ENCODE measurements at regions not wholly inside any gene's neighbourhood (a gene's known extent, or its start where the extent isn't known, plus 50 kb on each side); places are given as distances from the start of the nearest gene placed in this dataset.
A peak's percentile ranks its signal among the peaks of the same experiment; 100 is the strongest.
"Not testable (repeated sequence)": the region's sequence is repeated elsewhere in the genome, so short reads cannot be mapped to it uniquely, and the experiment has no call there.

- DNase-seq (ENCODE audit: low read depth): peak; percentile 54
- TF ChIP-seq CTCF (IDR thresholded peaks at IDR 0.05; ENCODE audit: insufficient read depth, low read depth, low read length): no peak
- no peak overlapping the region for H3K4me3 ChIP-seq (ENCODE audit: low read depth, low read length)
Measured at GRCh38 chr3:106299300-106300098, 430.7 kb upstream of the CBLB start.

GRCh38 chr3:106302451-106303221, 433.8 kb upstream of the CBLB start:
- no peak overlapping the region for H3K4me3 ChIP-seq (ENCODE audit: low read depth, low read length)
- no peak for DNase-seq (ENCODE audit: low read depth)
- TF ChIP-seq CTCF (IDR thresholded peaks at IDR 0.05; ENCODE audit: insufficient read depth, low read depth, low read length): no peak

DNA sequence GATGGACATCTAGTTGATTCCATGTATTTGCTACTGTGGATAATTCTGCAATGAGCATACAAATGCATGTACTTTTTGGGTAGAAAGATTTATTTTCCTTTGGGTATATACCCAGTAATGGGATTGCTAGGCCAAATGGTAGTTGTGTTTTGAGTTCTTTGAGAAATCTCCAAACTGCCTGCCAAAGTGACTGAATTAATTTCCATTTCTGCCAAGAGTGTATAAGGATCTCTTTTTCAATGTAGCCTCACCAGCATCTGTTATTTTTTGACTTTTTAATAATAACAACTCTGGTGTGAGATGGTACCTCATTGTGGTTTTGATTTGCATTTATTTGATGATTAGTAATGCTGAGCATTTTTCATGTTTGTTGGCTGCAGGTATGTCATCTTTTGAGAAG, 435.0 kb upstream of the CBLB start:
- no peak for TF ChIP-seq CTCF (IDR thresholded peaks at IDR 0.05; ENCODE audit: insufficient read depth, low read depth, low read length)
- DNase-seq (ENCODE audit: low read depth): no peak
- no peak overlapping the region for H3K4me3 ChIP-seq (ENCODE audit: low read depth, low read length)

DNA sequence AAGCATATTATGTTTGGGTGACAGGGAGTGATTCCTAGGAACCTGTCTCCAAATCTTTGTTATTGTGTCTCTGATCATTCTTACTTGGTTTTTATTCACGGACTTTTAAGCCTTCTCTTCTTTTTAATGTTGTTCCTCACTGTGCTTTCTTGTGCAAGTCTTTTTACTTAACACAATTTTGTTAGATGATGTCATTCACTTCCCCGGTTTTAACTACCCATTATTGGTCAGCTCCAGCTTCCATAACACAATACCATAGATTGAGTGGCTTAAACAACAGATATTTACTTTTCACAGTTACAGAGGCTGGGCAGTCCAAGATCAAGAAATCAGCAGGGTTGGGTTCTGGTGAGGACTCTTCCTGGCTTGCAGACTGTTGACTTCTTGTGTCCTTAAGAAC, 436.3 kb upstream of the CBLB start:
- no peak for DNase-seq (ENCODE audit: low read depth)
- no peak for TF ChIP-seq CTCF (IDR thresholded peaks at IDR 0.05; ENCODE audit: insufficient read depth, low read depth, low read length)
- no peak overlapping the region for H3K4me3 ChIP-seq (ENCODE audit: low read depth, low read length)

DNA sequence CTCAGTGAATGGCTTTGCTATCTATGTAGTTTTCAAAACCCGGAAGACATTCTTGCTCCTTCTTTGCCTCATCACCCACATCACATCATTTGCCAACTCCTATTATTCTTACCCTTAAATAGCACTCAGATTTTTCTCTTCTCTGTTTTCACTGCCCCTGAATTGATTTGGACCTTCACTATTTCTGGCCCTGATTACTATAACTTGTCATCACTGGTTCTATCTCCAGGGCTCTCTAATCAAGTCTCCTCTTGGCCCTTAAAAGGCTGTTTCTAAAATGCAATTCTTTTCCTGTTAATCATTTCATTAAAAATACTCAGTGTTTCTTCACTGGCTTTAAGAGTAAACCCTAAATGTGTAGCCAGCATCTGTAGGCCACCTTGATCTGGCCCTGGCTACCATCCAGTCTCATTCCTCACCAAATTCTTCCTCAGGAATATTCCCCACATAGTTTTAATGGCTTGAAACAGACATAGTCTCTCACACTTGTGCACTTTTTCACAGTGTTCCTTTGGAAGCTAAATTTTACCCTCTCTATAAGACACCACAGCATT, 437.1 kb upstream of the CBLB start:
- TF ChIP-seq CTCF (IDR thresholded peaks at IDR 0.05; ENCODE audit: insufficient read depth, low read depth, low read length): no peak
- H3K4me3 ChIP-seq (ENCODE audit: low read depth, low read length): no peak overlapping the region
- DNase-seq (ENCODE audit: low read depth): no peak

DNA sequence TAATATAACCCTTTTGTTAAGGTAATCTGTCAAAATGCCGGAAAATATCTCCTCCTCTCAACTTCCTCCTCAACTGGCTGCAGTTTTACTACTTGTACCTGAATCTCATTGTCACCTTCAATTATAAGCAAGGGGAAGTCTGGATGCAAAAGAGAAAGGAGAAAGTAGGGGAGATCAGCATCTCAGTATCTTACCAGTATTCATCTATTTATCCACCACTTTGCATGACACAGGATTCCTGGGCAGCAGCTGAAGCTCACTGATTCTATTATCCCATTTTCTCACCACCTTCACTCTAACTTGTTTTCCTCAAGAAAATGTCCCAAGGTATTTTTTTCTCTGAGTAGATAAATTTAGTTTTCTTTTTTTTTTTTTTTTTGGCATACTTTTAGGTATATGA, 440.5 kb upstream of the CBLB start:
- H3K4me3 ChIP-seq (ENCODE audit: low read depth, low read length): no peak overlapping the region
- TF ChIP-seq CTCF (IDR thresholded peaks at IDR 0.05; ENCODE audit: insufficient read depth, low read depth, low read length): no peak
- DNase-seq (ENCODE audit: low read depth): no peak

DNA sequence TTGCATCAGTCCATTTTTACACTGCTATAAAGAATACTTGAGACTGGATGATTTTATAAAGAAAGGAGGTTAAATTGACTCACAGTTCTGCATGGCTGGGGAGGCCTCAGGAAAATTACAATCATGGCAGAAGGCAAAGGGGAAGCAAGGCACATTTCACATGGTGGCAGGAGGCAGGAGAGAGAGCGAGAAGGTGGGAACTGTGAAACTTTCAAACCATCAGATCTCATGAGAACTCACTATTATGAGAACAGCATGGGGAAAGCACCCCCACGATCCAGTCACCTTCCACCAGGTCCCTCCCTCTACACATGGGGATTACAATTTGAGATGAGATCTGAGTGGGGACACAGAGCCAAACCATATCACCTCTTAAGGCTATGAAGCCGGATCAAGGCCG, 441.0 kb upstream of the CBLB start:
- DNase-seq (ENCODE audit: low read depth): not testable (repeated sequence)

More for the DNA sequence above, 441.0 kb upstream of the CBLB start:
- H3K4me3 ChIP-seq (ENCODE audit: low read depth, low read length): not testable (repeated sequence)
